LHCN-M2 (cell line): ENCODE measurements at regions not wholly inside any gene's neighbourhood (a gene's known extent, or its start where the extent isn't known, plus 50 kb on each side); places are given as distances from the start of the nearest gene placed in this dataset.
"Not testable (repeated sequence)": the region's sequence is repeated elsewhere in the genome, so short reads cannot be mapped to it uniquely, and the experiment has no call there.

Experiments used
- DNase-seq: peaks from one replicate; pipeline ENCODE4 v3.0.0-alpha.2; 2012; ENCODE audit warnings: low read depth

DNA sequence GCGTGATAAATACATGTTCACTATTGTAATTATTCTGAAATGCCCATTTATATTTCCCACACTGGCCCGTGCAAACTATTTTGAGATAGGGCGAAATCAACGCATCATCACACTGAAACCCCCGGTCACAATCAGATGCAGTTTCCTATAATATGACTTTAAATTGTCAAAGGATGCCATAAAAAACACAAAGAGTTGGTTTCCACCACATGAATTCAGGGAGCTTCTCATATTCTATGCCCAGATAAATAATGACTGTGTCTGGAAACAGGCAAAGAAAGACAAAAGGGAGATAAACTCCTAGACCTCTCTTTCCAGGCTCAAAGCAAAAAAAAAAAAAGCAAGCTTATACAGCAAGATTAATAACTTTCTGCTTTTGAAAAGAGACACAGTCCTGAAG, 375.8 kb upstream of the AKR1E2 start:
- DNase-seq, result no peak

DNA sequence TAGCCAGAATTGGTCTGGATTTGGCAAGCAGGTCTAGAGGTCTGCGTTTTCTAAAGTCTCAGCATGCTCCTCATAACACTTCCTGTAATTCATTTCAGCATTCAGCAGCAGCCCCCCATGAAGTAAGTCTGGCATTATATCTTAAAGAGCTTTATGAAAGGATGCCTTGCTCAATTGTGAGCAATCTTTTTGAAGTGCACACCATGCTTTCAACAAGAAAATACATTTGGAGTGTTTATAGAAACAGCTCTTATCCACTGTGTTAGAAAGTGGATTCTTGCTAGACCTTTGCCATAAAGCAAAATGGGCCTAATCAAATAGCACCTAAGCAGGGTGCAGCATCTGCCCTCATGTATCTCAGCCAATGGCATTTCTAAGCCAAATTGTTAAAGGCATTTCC, 378.0 kb upstream of the AKR1E2 start:
- no peak for DNase-seq

DNA sequence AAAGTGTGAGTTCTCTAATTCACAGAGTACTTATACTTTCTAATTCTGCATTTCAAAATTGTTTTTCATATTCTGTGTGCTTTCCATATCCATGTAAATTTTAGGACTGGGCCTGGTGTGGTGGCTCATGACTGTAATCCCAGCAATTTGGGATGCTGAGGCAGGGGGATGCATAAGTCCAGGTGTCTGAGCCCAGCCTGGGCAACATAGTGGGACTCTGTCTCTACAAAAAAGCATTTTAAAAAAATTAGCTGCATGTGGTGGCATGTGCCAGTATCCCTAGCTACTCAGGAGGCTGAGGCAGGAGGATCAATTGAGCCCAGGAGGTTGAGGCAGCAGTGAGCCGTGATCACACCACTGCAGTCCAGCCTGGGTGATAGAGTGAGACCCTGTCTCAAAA, 382.6 kb upstream of the AKR1E2 start:
- no peak for DNase-seq

DNA sequence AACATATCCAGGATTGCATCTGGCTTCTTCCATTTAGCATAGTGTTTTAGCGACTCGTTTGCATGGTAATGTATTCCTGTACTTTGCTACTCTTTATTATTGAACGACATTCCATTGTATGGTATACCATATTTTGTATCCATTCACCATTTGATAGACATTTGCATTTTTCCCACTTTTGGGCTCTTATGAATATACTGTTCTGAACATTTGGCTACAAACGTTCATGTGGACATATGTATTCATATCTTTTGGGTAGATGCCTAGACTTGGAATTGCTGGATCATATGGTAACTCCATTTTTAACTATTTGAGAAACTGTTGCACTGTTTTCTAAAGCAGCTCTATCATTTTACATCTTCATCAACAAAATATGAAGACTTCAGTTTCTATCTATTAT, 383.7 kb upstream of the AKR1E2 start:
- DNase-seq, result no peak

DNA sequence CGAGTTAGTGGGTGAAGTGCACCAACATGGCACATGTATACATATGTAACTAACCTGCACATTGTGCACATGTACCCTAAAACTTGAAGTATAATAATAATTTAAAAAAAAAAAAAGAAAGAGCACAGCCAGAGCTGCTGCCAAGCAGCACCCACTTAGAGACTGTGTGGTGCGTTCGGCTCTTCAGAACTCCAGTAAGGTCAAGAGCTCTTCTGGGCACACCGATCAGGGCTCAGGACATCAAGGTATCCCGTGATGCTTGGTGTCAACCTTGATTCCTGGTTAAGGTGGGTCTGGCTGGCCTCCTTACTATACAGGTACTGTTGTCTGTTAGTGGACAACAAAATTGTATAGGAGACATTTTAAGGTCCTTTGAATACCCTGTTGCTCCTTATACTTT, 385.7 kb upstream of the AKR1E2 start:
- DNase-seq, result no peak

DNA sequence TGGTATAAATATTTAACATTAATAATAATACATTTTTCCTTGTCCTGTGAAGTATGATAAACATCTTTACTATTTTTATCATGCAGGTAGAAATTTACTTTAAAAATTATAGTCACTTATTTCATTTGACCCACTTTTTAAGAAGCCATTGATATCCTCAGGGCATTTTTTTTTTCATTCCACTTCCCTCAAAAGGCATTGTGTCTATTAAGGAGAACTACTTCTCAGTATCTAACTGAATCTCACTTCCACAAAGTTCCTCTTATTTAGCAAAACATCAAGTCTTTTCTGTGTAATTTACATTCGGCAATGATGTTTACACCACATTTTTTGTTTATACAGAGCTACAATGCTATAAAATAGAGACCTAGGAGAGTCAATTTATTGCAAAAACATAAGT, 388.2 kb upstream of the AKR1E2 start:
- no peak for DNase-seq

DNA sequence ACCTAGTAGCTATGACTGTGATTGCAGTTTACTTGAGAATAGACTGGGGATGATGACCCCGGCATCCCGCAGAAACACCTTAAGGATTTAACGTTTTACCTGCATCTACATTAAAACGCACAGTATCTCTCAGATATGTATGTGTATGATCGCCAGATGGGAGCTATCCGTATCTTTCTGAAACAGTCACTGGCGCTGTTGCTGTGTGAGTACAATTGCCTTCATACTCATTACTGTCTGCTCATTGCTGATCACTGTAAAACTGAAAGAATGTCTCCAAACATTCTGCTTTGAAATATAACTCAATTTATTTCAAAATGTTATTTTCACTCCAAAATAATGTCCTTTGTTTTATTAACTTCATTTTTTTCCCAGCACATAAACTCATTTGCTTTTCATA, 388.9 kb upstream of the AKR1E2 start:
- DNase-seq, result no peak

DNA sequence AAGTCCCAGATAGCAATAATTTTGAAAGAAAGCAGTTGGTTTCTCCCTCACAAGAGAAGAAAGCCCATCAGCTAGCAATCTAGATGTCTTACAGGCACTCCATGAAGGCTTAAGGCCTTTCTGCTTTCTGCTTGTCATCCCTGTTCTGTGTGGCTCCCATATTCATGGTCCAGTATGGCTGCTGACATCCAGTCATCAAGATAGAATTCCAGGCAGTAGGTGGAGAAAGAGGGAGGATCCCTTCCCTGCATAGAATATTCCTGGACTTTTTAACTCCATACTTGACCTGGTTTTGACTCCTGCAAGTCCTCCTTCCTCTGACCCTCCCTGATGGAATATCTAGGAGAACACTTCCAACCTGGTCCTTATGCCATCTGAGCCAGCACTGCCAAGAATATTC, 389.9 kb upstream of the AKR1E2 start:
- no peak for DNase-seq

DNA sequence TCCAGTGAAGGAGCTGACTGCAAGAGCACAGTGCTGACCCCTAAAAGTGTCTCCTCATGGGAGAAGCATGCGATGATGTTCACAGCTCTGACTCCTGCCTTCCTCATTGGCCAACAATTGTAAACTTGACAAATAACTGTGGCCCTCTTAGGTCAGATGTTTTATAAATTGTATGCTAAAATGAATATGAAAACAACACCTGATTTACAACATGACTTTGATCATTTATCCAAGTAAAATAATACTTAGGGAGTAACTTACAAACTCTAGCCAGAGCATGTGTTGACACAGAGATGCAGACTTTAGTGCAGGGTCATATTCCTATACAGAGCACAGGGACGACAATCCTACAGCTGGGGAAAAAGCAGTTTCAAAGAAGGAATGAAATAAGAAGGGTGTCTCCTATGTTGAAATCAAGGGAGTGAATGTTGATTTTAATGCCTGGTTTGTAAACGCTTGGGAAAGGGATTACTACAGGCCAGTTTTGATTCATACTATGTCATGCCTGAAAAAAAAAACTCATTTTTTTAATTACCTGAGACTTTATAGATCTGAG, 391.4 kb upstream of the AKR1E2 start:
- no peak for DNase-seq

DNA sequence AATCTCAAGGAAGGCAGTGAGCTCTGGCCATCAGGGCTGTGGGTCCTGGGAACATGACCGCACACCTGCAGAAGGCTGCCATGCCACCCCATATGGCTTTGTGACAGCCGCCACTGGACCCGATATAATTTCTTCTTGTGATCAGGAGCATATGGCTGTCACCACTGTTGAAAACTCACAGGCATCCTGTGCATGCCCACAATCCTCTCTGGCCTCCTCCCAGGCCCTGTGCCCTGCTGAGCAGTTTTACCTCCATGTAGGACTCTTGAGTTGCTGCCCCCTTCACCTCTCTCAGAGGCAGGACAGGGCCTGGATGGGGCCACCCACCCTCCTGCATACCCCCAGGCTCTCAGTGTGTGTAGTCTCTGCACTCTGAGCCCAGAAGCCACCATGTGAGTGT, 391.9 kb upstream of the AKR1E2 start:
- DNase-seq, result no peak

DNA sequence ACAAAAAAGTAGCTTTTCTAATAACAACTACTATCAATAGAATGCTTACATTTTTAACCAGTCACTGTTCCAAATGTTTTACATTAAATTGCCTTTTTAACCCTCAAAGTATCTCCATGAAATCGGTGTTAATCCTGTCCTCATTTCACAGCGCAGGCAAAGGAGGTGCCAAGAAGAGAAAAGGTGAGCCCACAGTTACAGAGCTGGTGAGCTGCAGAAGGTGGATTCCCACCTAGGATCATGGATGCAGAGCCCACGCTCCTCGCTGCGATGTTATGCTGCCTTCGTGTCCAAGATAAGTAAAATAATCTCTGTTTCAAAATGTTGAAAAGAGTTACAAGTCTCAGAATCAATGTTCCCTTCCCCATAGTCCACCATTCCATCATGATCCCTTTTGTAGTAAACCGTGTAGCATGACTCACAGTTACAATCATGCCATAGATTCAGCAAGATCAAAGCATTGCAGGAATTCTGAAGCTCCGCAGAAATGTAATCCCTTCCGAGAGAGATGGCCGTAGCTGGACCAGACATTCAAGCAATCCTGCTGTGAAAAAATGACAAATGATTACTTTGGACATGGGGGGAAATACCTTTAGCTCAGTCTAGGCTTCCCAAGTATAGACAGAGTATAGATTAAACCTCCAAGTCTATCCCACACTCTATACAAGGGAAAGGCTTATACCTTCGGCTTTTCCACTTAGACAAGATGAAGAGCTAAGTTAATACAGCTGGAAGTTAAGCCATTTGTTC, 394.7 kb upstream of the AKR1E2 start:
- peak; percentile 54 for DNase-seq

DNA sequence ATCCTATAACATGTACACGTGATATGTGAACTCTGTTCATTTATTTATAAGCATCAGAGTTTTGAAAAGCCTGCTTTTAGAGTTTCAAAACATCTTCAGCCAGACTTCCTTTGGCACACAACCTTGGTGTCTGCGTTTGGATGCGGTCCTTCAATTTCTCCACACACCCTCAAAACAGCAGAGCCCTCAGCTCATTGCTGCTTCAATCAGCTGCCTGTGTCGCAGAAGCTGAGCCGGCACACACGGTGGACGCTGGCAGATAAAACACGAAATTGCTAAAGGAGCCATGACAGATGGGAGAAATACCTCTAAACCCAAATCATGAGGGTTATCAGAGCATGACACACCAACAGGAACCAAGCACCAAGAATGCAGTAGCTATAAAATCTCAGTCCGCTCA, 396.4 kb upstream of the AKR1E2 start:
- no peak for DNase-seq

DNA sequence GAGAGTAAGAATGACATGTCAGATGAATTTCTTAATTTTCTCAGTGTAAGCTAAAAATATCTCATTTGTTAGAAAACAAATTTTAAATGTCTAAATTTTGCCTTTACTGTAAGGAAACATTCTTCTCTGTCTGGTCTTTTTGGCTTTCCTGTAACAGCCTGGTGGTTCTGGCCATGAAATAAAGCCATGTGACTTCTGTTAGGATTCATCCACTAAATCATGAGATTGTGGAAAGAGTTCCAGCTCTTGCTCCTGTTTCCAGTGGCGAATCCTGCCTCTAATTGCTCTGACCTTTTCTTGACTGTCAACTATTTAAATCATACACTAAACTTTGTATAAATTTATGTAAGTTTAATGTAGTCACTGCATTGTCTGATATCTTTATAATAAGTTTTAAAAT, 398.5 kb upstream of the AKR1E2 start:
- DNase-seq, result no peak

DNA sequence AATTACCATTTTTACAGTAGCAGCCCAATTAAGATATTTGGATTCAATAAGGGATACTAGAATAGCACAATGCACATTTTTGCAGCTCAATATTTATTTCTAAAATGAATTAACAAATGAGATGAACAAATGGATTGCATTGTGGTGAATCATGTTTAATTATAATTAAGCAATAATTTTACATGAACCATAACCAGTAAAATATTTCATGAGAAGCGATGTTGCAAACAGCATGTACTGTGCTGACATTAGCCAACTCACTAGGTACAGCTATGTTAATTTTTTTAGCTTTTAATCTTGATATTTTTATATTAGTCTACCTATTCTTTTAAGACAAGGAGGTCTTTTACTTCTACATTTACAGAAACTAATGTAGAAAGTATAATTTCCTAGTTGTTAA, 399.1 kb upstream of the AKR1E2 start:
- DNase-seq, result no peak

DNA sequence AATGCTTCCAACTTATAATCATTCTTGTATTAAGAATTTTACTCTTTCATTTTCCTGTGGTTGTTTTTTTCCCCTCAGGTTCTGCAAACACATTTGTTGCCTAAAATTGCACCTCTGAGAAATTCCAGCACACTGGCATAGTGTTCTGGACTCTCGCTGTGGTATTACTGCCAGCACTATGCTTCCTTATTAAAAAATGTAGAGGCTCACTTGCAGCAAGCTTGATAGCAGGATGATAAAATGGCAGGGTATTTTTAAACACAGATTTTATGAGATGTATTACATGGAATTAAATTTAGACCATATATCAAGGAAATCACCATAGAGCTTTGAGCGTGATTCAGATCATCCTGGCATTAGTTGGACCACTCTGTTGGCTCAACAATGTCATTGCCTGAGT, 416.7 kb upstream of the AKR1E2 start:
- DNase-seq, result no peak

DNA sequence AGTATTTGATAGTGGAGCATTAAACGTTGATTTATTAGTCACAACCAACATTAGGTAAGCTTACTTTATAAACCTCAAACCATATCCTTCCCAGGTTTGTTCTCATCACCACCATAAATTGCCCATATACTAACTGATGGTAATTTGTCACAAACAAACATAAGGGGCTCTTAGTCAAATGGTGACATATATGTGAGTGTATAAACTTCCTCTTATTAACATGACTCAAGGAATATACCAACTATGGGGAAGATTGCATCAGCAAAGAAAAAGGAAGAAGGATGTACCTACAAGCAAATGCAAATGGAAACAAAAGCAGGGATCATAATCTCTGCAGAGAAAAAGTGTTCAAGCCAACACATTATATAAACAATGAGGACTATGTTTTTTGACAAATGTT, 418.2 kb upstream of the AKR1E2 start:
- DNase-seq, result peak; percentile 51

DNA sequence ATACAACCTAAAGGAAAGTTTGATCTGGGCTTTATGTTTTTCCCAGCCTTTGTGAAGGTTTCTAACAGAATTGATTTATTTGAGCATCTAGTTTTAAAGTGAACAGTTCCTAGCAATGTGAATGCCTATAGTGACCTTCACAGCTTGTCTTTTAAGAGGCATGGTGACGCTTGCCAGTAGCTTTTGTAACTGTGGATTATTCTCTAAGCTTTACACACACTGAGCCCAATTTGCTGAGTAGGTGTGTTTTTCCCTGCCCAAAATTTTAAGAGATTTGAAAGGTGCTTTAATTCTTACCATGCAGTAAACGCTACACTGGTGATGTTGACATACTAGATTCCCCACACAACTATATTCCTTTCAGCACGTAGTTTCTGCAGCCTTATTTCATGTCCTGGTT, 420.2 kb upstream of the AKR1E2 start:
- no peak for DNase-seq

DNA sequence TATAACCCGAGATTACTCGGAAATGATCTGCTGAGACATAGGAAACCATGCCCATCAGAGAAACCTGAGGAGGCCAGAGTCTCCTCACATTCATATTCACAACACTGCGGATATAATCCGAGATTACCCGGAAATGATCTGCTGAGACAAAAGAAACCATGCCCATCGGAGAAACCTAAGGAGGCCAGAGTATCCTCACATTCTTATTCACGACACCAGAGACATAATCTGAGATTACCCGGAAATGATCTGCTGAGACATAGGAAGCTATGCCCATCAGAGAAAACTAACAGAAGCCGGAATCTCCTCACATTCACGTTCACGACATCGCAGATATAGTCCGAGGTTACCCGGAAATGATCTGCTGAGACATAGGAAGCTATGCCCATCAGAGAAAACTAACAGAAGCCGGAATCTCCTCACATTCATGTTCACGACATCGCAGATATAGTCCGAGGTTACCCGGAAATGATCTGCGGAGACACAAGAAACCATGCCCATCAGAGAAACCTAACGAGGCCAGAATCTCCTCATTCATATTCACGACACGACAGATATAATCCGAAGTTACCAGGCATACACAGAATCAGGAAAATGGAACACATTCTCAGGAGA, 422.3 kb upstream of the AKR1E2 start:
- DNase-seq, result no peak

DNA sequence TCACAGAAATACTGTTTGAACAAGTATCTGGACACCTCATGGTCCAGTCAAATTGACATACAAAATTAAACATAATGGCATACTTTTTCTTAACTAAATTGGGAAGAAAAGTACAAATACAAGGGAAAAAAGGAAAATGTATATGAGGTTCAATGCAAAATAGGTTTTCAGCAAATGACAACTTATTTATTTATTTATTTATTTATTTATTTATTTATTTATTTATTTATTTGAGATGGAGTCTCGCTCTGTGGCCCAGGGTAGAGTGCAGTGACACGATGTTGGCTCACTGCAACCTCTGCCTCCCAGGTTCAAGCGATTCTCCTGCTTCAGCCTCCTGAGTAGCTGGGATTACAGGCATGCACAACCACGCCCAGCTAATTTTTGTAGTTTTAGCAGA, 424.9 kb upstream of the AKR1E2 start:
- DNase-seq, result not testable (repeated sequence)

DNA sequence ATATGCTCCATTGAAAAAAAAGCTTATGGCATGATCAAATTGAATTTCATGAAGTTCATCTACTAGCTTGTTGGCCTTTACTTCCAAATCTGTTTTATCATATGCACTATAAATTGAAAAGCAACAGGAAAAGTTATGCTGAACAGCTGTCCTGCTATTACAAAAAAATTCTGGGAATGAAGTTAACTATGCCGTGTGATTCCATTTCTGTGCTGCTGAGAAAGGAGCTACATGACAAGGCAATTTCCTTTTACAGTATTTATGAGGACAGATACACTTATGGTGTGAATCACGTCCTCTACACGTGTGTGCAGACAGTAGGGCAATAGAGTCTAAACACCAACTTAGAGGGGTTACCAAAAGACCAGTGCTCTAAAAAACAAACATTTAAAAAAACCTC, 426.5 kb upstream of the AKR1E2 start:
- peak; percentile 37 for DNase-seq

DNA sequence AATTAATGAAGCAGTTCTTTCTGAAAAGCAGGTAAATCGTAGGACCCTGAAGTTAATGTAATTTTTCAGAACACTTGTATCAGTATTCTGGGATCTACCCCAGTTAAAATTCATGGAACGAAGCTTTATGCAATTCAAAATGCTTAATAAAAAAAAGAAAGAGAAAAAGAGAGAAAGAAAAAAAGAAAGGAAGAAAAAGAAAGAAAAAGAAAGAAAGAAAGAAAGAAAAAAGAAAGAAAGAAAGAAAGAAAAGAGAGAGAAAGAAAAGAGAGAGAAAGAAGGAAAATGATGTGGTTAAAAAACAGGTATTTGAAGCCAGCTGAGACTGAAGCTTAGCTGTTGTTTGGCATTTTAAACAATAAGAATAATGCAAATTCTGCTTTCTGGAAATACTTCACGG, 427.4 kb upstream of the AKR1E2 start:
- no peak for DNase-seq

DNA sequence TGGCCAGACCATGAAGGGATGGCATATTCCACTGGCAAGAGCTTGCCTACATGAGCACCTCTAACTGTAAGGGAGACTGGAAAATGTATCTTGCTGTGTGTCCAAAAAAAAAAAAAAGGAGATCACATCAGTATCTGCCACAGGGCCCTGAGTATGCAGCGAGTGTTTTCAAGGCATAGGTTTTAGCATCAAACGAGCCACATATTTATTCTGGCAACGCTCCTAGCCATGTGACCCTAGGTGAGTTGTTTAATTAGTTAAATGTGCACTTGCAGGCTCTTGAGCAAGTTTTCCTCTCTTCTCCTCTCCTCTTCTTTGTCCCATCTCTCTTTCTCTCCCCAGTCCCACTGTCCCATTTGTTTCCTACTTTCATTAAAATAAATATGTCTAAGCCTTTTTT, 428.7 kb upstream of the AKR1E2 start:
- DNase-seq, result no peak
